ENCODE measurements at regions not wholly inside any gene's neighbourhood (a gene's known extent, or its start where the extent isn't known, plus 50 kb on each side); places are given as distances from the start of the nearest gene placed in this dataset.

GRCh38 chr4:77393996-77394395 is 211.6 kb upstream of the CXCL13 start:
- TF ChIP-seq POLR2AphosphoS5 (IDR thresholded peaks at IDR 0.05; ENCODE audit: low read depth, low read length) (no peak), CTCF (IDR thresholded peaks at IDR 0.05) (no peak), REST (IDR thresholded peaks at IDR 0.05; ENCODE audit: insufficient read depth in 1 of 2, low read depth in 2 of 2, low read length in 1 of 2) (no peak), TCF7L2 (IDR thresholded peaks at IDR 0.05; ENCODE audit: low read depth, low read length) (no peak), SIN3A (IDR thresholded peaks at IDR 0.05; ENCODE audit: borderline replicate concordance, insufficient read depth, low read depth, low read length) (no peak)

All from Panc1 (cell line).